H9 (cell line): ENCODE measurements at regions not wholly inside any gene's neighbourhood (a gene's known extent, or its start where the extent isn't known, plus 50 kb on each side); places are given as distances from the start of the nearest gene placed in this dataset.
A peak's percentile ranks its signal among the peaks of the same experiment; 100 is the strongest.

ENCODE experiments used
- DNase-seq: peaks from one replicate; pipeline ENCODE4 v3.0.0-alpha.2; 2017
- H2AFZ ChIP-seq: one replicate; pipeline ENCODE4 v1.6.1; 2013; ENCODE audit warnings: mild to moderate bottlenecking, low read length, control low read depth, moderate library complexity
- H2AK5ac ChIP-seq: 2 replicates; pipeline ENCODE4 v1.6.1; 2013; ENCODE audit warnings: low read length, control low read depth, mixed read lengths; ENCODE audit not compliant: insufficient read length
- H2BK120ac ChIP-seq: one replicate; pipeline ENCODE4 v1.6.1; 2013; ENCODE audit warnings: low read depth, mild to moderate bottlenecking, low read length, control low read depth, inconsistent platforms; ENCODE audit not compliant: poor library complexity, severe bottlenecking
- H2BK12ac ChIP-seq: 2 replicates; pipeline ENCODE4 v1.6.1; 2013; ENCODE audit warnings: low read length, control low read depth, mixed read lengths, low read depth; ENCODE audit not compliant: insufficient read length
- H2BK15ac ChIP-seq: 2 replicates; pipeline ENCODE4 v1.6.1; 2013; ENCODE audit warnings: low read depth, low read length, control low read depth
- H2BK20ac ChIP-seq: one replicate; pipeline ENCODE4 v1.6.1; 2013; ENCODE audit warnings: low read depth, mild to moderate bottlenecking, low read length, control low read depth, inconsistent platforms; ENCODE audit not compliant: poor library complexity, severe bottlenecking
- H2BK5ac ChIP-seq: 2 replicates; pipeline ENCODE4 v1.6.1; 2013; ENCODE audit warnings: low read length, control low read depth, mixed read lengths; ENCODE audit not compliant: insufficient read length
- H3K14ac ChIP-seq: 2 replicates; pipeline ENCODE4 v1.6.1; 2013; ENCODE audit warnings: low read length, control low read depth; ENCODE audit not compliant: insufficient read depth
- H3K18ac ChIP-seq: 2 replicates; pipeline ENCODE4 v1.6.1; 2013; ENCODE audit warnings: low read depth, mild to moderate bottlenecking, mixed read lengths, low read length, control low read depth; ENCODE audit not compliant: insufficient read length
- H3K23ac ChIP-seq: 2 replicates; pipeline ENCODE4 v1.6.1; 2013; ENCODE audit warnings: low read length, control low read depth, mixed read lengths, low read depth; ENCODE audit not compliant: insufficient read length
- H3K23me2 ChIP-seq: 2 replicates; pipeline ENCODE4 v1.6.1; 2013; ENCODE audit warnings: low read depth, mild to moderate bottlenecking, mixed read lengths, low read length, control low read depth; ENCODE audit not compliant: insufficient read length, poor library complexity, severe bottlenecking
- H3K27ac ChIP-seq: 2 replicates; pipeline ENCODE4 v1.5.1; 2013; ENCODE audit warnings: low read length, control low read depth, mixed read lengths, low read depth; ENCODE audit not compliant: insufficient read length
- H3K27me3 ChIP-seq: 2 replicates; pipeline ENCODE4 v1.6.1; 2013; ENCODE audit warnings: low read length, control low read depth, inconsistent platforms; ENCODE audit not compliant: insufficient read depth
- H3K4ac ChIP-seq: 2 replicates; pipeline ENCODE4 v1.6.1; 2013; ENCODE audit warnings: low read depth, mild to moderate bottlenecking, control low read depth, inconsistent platforms, low read length, moderate library complexity
- H3K4me1 ChIP-seq: 2 replicates; pipeline ENCODE4 v1.6.1; 2013; ENCODE audit warnings: low read length, control low read depth, inconsistent platforms; ENCODE audit not compliant: insufficient read depth
- H3K4me2 ChIP-seq: 2 replicates; pipeline ENCODE4 v1.6.1; 2013; ENCODE audit warnings: low read length, control low read depth, mixed read lengths; ENCODE audit not compliant: insufficient read length, insufficient read depth
- H3K56ac ChIP-seq: 2 replicates; pipeline ENCODE4 v1.6.1; 2013; ENCODE audit warnings: low read depth, mild to moderate bottlenecking, mixed read lengths, low read length, control low read depth; ENCODE audit not compliant: insufficient read length
- H3K79me1 ChIP-seq: 2 replicates; pipeline ENCODE4 v1.6.1; 2013; ENCODE audit warnings: low read depth, mild to moderate bottlenecking, moderate library complexity, low read length, control low read depth, inconsistent platforms; ENCODE audit not compliant: insufficient read depth, poor library complexity, severe bottlenecking
- H3K79me2 ChIP-seq: 2 replicates; pipeline ENCODE4 v1.6.1; 2013; ENCODE audit warnings: low read length, control low read depth, inconsistent platforms; ENCODE audit not compliant: insufficient read depth
- H3K9ac ChIP-seq: 2 replicates; pipeline ENCODE4 v1.6.1; 2013; ENCODE audit warnings: low read length, control low read depth, mixed read lengths; ENCODE audit not compliant: insufficient read length; ENCODE audit errors: extremely low read depth
- H3K9me3 ChIP-seq: one replicate; pipeline ENCODE4 v1.6.1; 2013; ENCODE audit warnings: low read depth, low read length, inconsistent platforms; ENCODE audit not compliant: control insufficient read depth
- H3T11ph ChIP-seq: one replicate; pipeline ENCODE4 v1.6.1; 2013; ENCODE audit warnings: mild to moderate bottlenecking, low read length, control low read depth, inconsistent platforms
- H4K20me1 ChIP-seq: one replicate; pipeline ENCODE4 v1.6.1; 2013; ENCODE audit not compliant: control insufficient read depth, insufficient read length, insufficient read depth
- H4K5ac ChIP-seq: 2 replicates; pipeline ENCODE4 v1.6.1; 2013; ENCODE audit warnings: low read depth, mild to moderate bottlenecking, mixed read lengths, low read length, control low read depth; ENCODE audit not compliant: insufficient read length
- H4K8ac ChIP-seq: replicated peaks from 2 replicates; pipeline ENCODE4 v1.6.1; 2013; ENCODE audit warnings: low read length, control low read depth, mixed read lengths, low read depth; ENCODE audit not compliant: insufficient read length
- H4K91ac ChIP-seq: 2 replicates; pipeline ENCODE4 v1.6.1; 2013; ENCODE audit warnings: low read depth, mild to moderate bottlenecking, moderate library complexity, mixed read lengths, low read length, control low read depth; ENCODE audit not compliant: insufficient read length
- H3K27ac Mint-ChIP-seq, 3 experiments: 2 replicates in 2 of 3; 3 replicates in 1 of 3; pipeline ENCODE4 v1.8.0; 2020 to 2021; ENCODE audit warnings: mixed read lengths in 3 of 3, mild to moderate bottlenecking in 1 of 3, moderate library complexity in 1 of 3
- H3K27me3 Mint-ChIP-seq: 2 replicates; pipeline ENCODE4 v1.8.0; 2021; ENCODE audit warnings: low read depth, mild to moderate bottlenecking, moderate library complexity, mixed read lengths
- H3K36me3 Mint-ChIP-seq, 3 experiments: 2 replicates in 2 of 3; 3 replicates in 1 of 3; pipeline ENCODE4 v1.8.0; 2020 to 2021; ENCODE audit warnings: low read depth in 3 of 3, mixed read lengths in 3 of 3; ENCODE audit not compliant: insufficient read depth in 1 of 3
- H3K4me1 Mint-ChIP-seq, 2 experiments: 2 replicates each; pipeline ENCODE4 v1.8.0; 2020; ENCODE audit warnings: mixed read lengths in 2 of 2
- H3K4me3 Mint-ChIP-seq, 2 experiments: 2 replicates in 1 of 2; 3 replicates in 1 of 2; pipeline ENCODE4 v1.8.0; 2020 to 2021; ENCODE audit warnings: mild to moderate bottlenecking in 2 of 2, mixed read lengths in 2 of 2, moderate library complexity in 1 of 2
- H3K9me3 Mint-ChIP-seq, 2 experiments: 2 replicates in 1 of 2; 3 replicates in 1 of 2; pipeline ENCODE4 v1.8.0; 2020; ENCODE audit warnings: mild to moderate bottlenecking in 2 of 2, mixed read lengths in 2 of 2, moderate library complexity in 1 of 2
- CTCF ChIP-seq: fragments of 200-600 bp; sonication (generic); conservative IDR thresholded peaks from 3 replicates; pipeline ENCODE4 v1.8.0; 2021; ENCODE audit warnings: antibody characterized with exemption, mild to moderate bottlenecking
- WGBS: extraction: QIAGEN DNeasy Blood & Tissue Kit; methylation state at CpG from one replicate; pipeline ENCODE4 v1.1.7; 2013; ENCODE audit warnings: missing lambda C conversion rate, low lambda C conversion rate, mixed read lengths; ENCODE audit not compliant: insufficient read length; ENCODE audit errors: extremely low coverage; 5-methylcytosine and 5-hydroxymethylcytosine counted together

GRCh38 chr20:40280616-40281015 is 408.4 kb downstream of the MAFB start:
- Histone ChIP-seq H3K9ac (no peak overlapping the region), H3K27ac (no peak overlapping the region), H2BK15ac (no peak overlapping the region), H3K4ac (no peak overlapping the region), H3K79me1 (no peaks in the 10 kb centered on the region), H3K18ac (no peak overlapping the region), H2BK12ac (no peak overlapping the region), H2BK120ac (no peak overlapping the region), H3K4me1 (peaks cover 13% of the 10 kb centered on the region; the same call in 1 of the 2 replicates), H2BK20ac (no peak overlapping the region), H3K23ac (no peak overlapping the region), H3K23me2 (no peaks in the 10 kb centered on the region), H3K9me3 (no peaks in the 10 kb centered on the region), H3K79me2 (no peaks in the 10 kb centered on the region), H3K14ac (no peak overlapping the region), H4K8ac (no peak overlapping the region), H3K27me3 (no peaks in the 10 kb centered on the region), H3K56ac (no peak overlapping the region), H4K91ac (no peak overlapping the region), H4K20me1 (no peaks in the 10 kb centered on the region), H2BK5ac (no peak overlapping the region), H4K5ac (no peak overlapping the region), H2AK5ac (no peak overlapping the region), H2AFZ (no peak overlapping the region), H3T11ph (no peak overlapping the region), H3K4me2 (no peak overlapping the region)
- Mint-ChIP-seq H3K4me3 (no peak overlapping the region), H3K36me3 (peaks cover 0 to 28% (median 9%) of the 10 kb centered on the region in 3 experiments; a peak in 5 of 7 replicates), H3K27me3 (no peaks in the 10 kb centered on the region), H3K4me1 (peaks cover 37 to 57% of the 10 kb centered on the region in 2 experiments), H3K27ac (peak overlapping the region in 2 of 3 experiments; percentile 66 to 71; a peak in 4 of 7 replicates), H3K9me3 (0 out of 5 replicates have a peak, but pooled peaks cover 0 to 2% of the 10 kb centered on the region in 2 experiments)
- no peak for DNase-seq
- WGBS: no CpG with 5 or more reads among the region's 4 CpGs
- no peak for TF ChIP-seq CTCF
